IMR-90 (cell line): ENCODE measurements at regions not wholly inside any gene's neighbourhood (a gene's known extent, or its start where the extent isn't known, plus 50 kb on each side); places are given as distances from the start of the nearest gene placed in this dataset.

Experiments
- ATAC-seq: fragments of 200-7000 bp; cut with Tn5 transposase; 2 replicates; pipeline ENCODE4 v1.9.1; 2020; ENCODE audit warnings: low read depth, mild to moderate bottlenecking, moderate library complexity
- BruUV-seq: library from RNA; stranded (reverse); fragments of 400-500 nt; replicated peaks from 2 replicates; lab custom pipeline; 2021; lab: Mats Ljungman, UMichigan
- CTCF ChIA-PET: fragments of 300-600 bp; formaldehyde crosslinking; extraction: SDS; loops from one replicate; lab custom pipeline; 2021; ENCODE audit warnings: antibody characterized with exemption; lab: Yijun Ruan, JAX
- POLR2A ChIA-PET: fragments of 300-600 bp; sonication (Branson Sonifier 250); formaldehyde crosslinking; loops from one replicate; lab custom pipeline; 2022; ENCODE audit warnings: antibody characterized with exemption; ENCODE audit not compliant: unreplicated experiment; lab: Charles Lee
- DNase-seq: peaks from one replicate; pipeline ENCODE4 v3.0.0; 2013
- H2AFZ ChIP-seq: replicated peaks from 2 replicates; pipeline ENCODE3; 2013; ENCODE audit warnings: low read length, mild to moderate bottlenecking; ENCODE audit not compliant: poor library complexity
- H2AK5ac ChIP-seq: 2 replicates; pipeline ENCODE4 v1.6.1; 2013; ENCODE audit warnings: low read depth, low read length, inconsistent platforms
- H2AK9ac ChIP-seq: replicated peaks from 2 replicates; pipeline ENCODE3; 2013; ENCODE audit warnings: mild to moderate bottlenecking, low read depth, low read length, moderate library complexity; ENCODE audit not compliant: poor library complexity
- H2BK120ac ChIP-seq: 2 replicates; pipeline ENCODE4 v1.6.1; 2013; ENCODE audit warnings: low read depth, low read length, inconsistent platforms
- H2BK15ac ChIP-seq: 3 replicates; pipeline ENCODE4 v1.6.1; 2013; ENCODE audit warnings: low read depth, low read length, inconsistent platforms
- H2BK20ac ChIP-seq: 2 replicates; pipeline ENCODE4 v1.6.1; 2013; ENCODE audit warnings: low read depth, mild to moderate bottlenecking, inconsistent platforms, low read length, moderate library complexity
- H2BK5ac ChIP-seq: 2 replicates; pipeline ENCODE4 v1.6.1; 2013; ENCODE audit warnings: mild to moderate bottlenecking, low read depth, low read length, inconsistent platforms; ENCODE audit not compliant: poor library complexity, severe bottlenecking
- H3K14ac ChIP-seq: replicated peaks from 2 replicates; pipeline ENCODE4 v1.6.1; 2013; ENCODE audit warnings: low read depth, low read length, inconsistent platforms
- H3K18ac ChIP-seq: 2 replicates; pipeline ENCODE4 v1.6.1; 2013; ENCODE audit warnings: low read depth, low read length, control low read depth
- H3K23ac ChIP-seq: 2 replicates; pipeline ENCODE4 v1.6.1; 2013; ENCODE audit warnings: low read depth, low read length, inconsistent platforms
- H3K27ac ChIP-seq: 2 replicates; pipeline ENCODE4 v1.5.1; 2013; ENCODE audit warnings: mild to moderate bottlenecking, control low read depth, low read length; ENCODE audit not compliant: insufficient read depth
- H3K27me3 ChIP-seq: 2 replicates; pipeline ENCODE4 v1.6.1; 2013; ENCODE audit warnings: low read length; ENCODE audit not compliant: control insufficient read depth, insufficient read depth
- H3K36me3 ChIP-seq: 2 replicates; pipeline ENCODE4 v1.6.1; 2013; ENCODE audit warnings: low read length, mixed read lengths; ENCODE audit not compliant: control insufficient read depth, insufficient read depth
- H3K4ac ChIP-seq: 2 replicates; pipeline ENCODE4 v1.6.1; 2013; ENCODE audit warnings: low read depth, low read length, inconsistent platforms
- H3K4me1 ChIP-seq: 2 replicates; pipeline ENCODE4 v1.6.1; 2013; ENCODE audit warnings: low read length, mixed read lengths; ENCODE audit not compliant: control insufficient read depth, insufficient read depth
- H3K4me2 ChIP-seq: 2 replicates; pipeline ENCODE4 v1.6.1; 2013; ENCODE audit warnings: low read depth, mild to moderate bottlenecking, control low read depth, low read length, moderate library complexity
- H3K4me3 ChIP-seq: 2 replicates; pipeline ENCODE4 v1.5.1; 2013; ENCODE audit warnings: low read depth, mild to moderate bottlenecking, control low read depth, low read length, moderate library complexity; ENCODE audit not compliant: insufficient read depth
- H3K56ac ChIP-seq: 2 replicates; pipeline ENCODE4 v1.6.1; 2013; ENCODE audit warnings: low read length, inconsistent platforms; ENCODE audit not compliant: insufficient read depth; ENCODE audit errors: extremely low read depth
- H3K79me1 ChIP-seq, 2 experiments: 2 replicates each; pipeline ENCODE4 v1.6.1; 2013; ENCODE audit warnings: low read length in 2 of 2, inconsistent platforms in 1 of 2, low read depth in 1 of 2
- H3K9ac ChIP-seq: 2 replicates; pipeline ENCODE4 v1.6.1; 2013; ENCODE audit warnings: low read depth, low read length, control low read depth
- H3K9me1 ChIP-seq: 2 replicates; pipeline ENCODE4 v1.6.1; 2013; ENCODE audit warnings: low read length, inconsistent platforms; ENCODE audit not compliant: insufficient read depth
- H3K9me3 ChIP-seq: 2 replicates; pipeline ENCODE4 v1.6.1; 2013; ENCODE audit warnings: low read length; ENCODE audit not compliant: control insufficient read depth, insufficient read depth
- H4K20me1 ChIP-seq: 2 replicates; pipeline ENCODE4 v1.6.1; 2013; ENCODE audit warnings: low read length, inconsistent platforms; ENCODE audit not compliant: insufficient read depth
- H4K5ac ChIP-seq: 2 replicates; pipeline ENCODE4 v1.6.1; 2013; ENCODE audit warnings: mild to moderate bottlenecking, low read depth, low read length, control low read depth
- H4K8ac ChIP-seq, 2 experiments: 2 replicates each; pipeline ENCODE4 v1.6.1; 2013; ENCODE audit warnings: low read depth in 2 of 2, low read length in 2 of 2, control low read depth in 1 of 2, inconsistent platforms in 1 of 2
- H4K91ac ChIP-seq: 2 replicates; pipeline ENCODE4 v1.6.1; 2013; ENCODE audit warnings: low read depth, low read length, inconsistent platforms; ENCODE audit not compliant: insufficient read depth
- CEBPB ChIP-seq: IDR thresholded peaks from 2 replicates; pipeline ENCODE4 v1.6.1; 2012; ENCODE audit warnings: low read depth, low read length, improper control_type of control experiment
- FOS ChIP-seq: fragments of 150-350 bp; IDR thresholded peaks from 2 replicates; pipeline ENCODE4 v1.6.1; 2016; ENCODE audit warnings: low read depth, low read length
- NFE2L2 ChIP-seq: fragments of 150-350 bp; IDR thresholded peaks from 2 replicates; pipeline ENCODE4 v1.6.1; 2016; ENCODE audit warnings: low read depth, mild to moderate bottlenecking, low read length
- POLR2A ChIP-seq: IDR thresholded peaks from 2 replicates; pipeline ENCODE4 v1.6.1; 2012; ENCODE audit warnings: mild to moderate bottlenecking, low read depth, low read length
- RCOR1 ChIP-seq: IDR thresholded peaks from 2 replicates; pipeline ENCODE4 v1.6.1; 2012; ENCODE audit warnings: mild to moderate bottlenecking, low read length, improper control_type of control experiment; ENCODE audit not compliant: insufficient replicate concordance
- SMC3 ChIP-seq: fragments of 150-350 bp; IDR thresholded peaks from 2 replicates; pipeline ENCODE4 v1.6.1; 2016; ENCODE audit warnings: low read depth, mild to moderate bottlenecking, antibody characterized with exemption, low read length, moderate library complexity
- WGBS, 2 experiments: methylation state at CpG; one replicate each; pipeline versions ENCODE4 v1.1.5 to v1.1.7; 2013; ENCODE audit warnings: missing lambda C conversion rate in 2 of 2; ENCODE audit not compliant: insufficient read length in 1 of 2; ENCODE audit errors: extremely low coverage in 2 of 2; 5-methylcytosine and 5-hydroxymethylcytosine counted together
- dilution Hi-C: fragments of 300-500 bp; cut with HindIII; formaldehyde crosslinking; loops from one replicate; pipeline ENCODE4 v1.14.3; 2018; ENCODE audit warnings: low sequenced_read_pairs; ENCODE audit not compliant: unreplicated experiment
- in situ Hi-C: fragments of 300-500 bp; cut with MboI; formaldehyde crosslinking; loops from 3 replicates; pipeline ENCODE4 v1.14.3; 2019; ENCODE audit warnings: low sequenced_read_pairs, inconsistent platforms, mixed read lengths
- intact Hi-C: fragments of 100-400 bp; cut with micrococcal nuclease; formaldehyde crosslinking; loops from 2 replicates; pipeline ENCODE4 v1.10.0; 2022

GRCh38 chr7:40959955-40960354, 742.9 kb downstream of the INHBA start:
- no peak for ATAC-seq
- Histone ChIP-seq H4K20me1 (no peaks in the 10 kb centered on the region), H3K18ac (no peak overlapping the region), H2BK20ac (no peak overlapping the region), H2AK5ac (no peak overlapping the region), H3K4me1 (no peaks in the 10 kb centered on the region), H3K9ac (no peak overlapping the region), H4K5ac (no peak overlapping the region), H2BK5ac (no peak overlapping the region), H3K4ac (no peak overlapping the region), H3K27ac (no peak overlapping the region), H3K4me3 (no peak overlapping the region), H3K79me1 (no peaks in the 10 kb centered on the region), H2AFZ (no peak overlapping the region), H3K56ac (no peak overlapping the region), H2BK15ac (no peak overlapping the region), H3K9me3 (no peaks in the 10 kb centered on the region), H3K23ac (no peak overlapping the region), H3K36me3 (no peaks in the 10 kb centered on the region), H3K9me1 (no peaks in the 10 kb centered on the region), H4K91ac (no peak overlapping the region), H3K4me2 (no peak overlapping the region), H3K27me3 (no peaks in the 10 kb centered on the region), H2BK120ac (no peak overlapping the region), H3K14ac (no peak overlapping the region), H4K8ac (no peak overlapping the region), H2AK9ac (no peak overlapping the region)
- no TSS peak for BruUV-seq
- POLR2A ChIA-PET, result no interaction called here
- CTCF ChIA-PET, result no interaction called here
- no CpG with 5 or more reads among the region's 1 CpG for WGBS, 2 experiments
- in situ Hi-C loops (no loop called here), intact Hi-C loops (no loop called here), dilution Hi-C loops (no loop called here)
- TF ChIP-seq CEBPB, result no peak
- TF ChIP-seq POLR2A, result no peak
- TF ChIP-seq FOS, result no peak
- TF ChIP-seq NFE2L2, result no peak
- no peak for TF ChIP-seq SMC3
- TF ChIP-seq RCOR1, result no peak
- no peak for DNase-seq
